Loucy (cell line): ENCODE measurements at regions not wholly inside any gene's neighbourhood (a gene's known extent, or its start where the extent isn't known, plus 50 kb on each side); places are given as distances from the start of the nearest gene placed in this dataset.

Experiments used
- H2AFZ ChIP-seq: fragments of 200-600 bp; sonication (generic); 2 replicates; pipeline ENCODE4 v1.6.0; 2016; ENCODE audit warnings: antibody characterized with exemption, mild to moderate bottlenecking, low read length, moderate library complexity
- H3F3A ChIP-seq: fragments of 200-600 bp; 2 replicates; pipeline ENCODE4 v1.6.0; 2016; ENCODE audit warnings: antibody characterized with exemption, low read depth, mild to moderate bottlenecking
- H3K27me3 ChIP-seq: fragments of 200-600 bp; sonication (generic); 2 replicates; pipeline ENCODE4 v1.6.1; 2014; ENCODE audit warnings: low read length, mild to moderate bottlenecking; ENCODE audit not compliant: insufficient read depth, poor library complexity, severe bottlenecking
- H3K36me3 ChIP-seq: fragments of 200-600 bp; sonication (generic); 2 replicates; pipeline ENCODE4 v1.6.1; 2016; ENCODE audit warnings: low read length; ENCODE audit not compliant: insufficient read depth
- H3K4me1 ChIP-seq: fragments of 200-600 bp; sonication (generic); 2 replicates; pipeline ENCODE4 v1.5.1; 2014; ENCODE audit warnings: low read length, mild to moderate bottlenecking; ENCODE audit not compliant: insufficient read depth, poor library complexity, severe bottlenecking
- H3K4me2 ChIP-seq: fragments of 200-600 bp; sonication (generic); 2 replicates; pipeline ENCODE4 v1.6.0; 2014; ENCODE audit warnings: antibody characterized with exemption, low read length, low read depth, mild to moderate bottlenecking; ENCODE audit not compliant: poor library complexity, severe bottlenecking
- H3K4me3 ChIP-seq: fragments of 200-600 bp; sonication (generic); 2 replicates; pipeline ENCODE4 v1.5.1; 2014; ENCODE audit warnings: low read length, mild to moderate bottlenecking, mixed read lengths; ENCODE audit not compliant: poor library complexity, severe bottlenecking
- H3K79me2 ChIP-seq: fragments of 200-600 bp; sonication (generic); 2 replicates; pipeline ENCODE4 v1.6.1; 2014; ENCODE audit warnings: low read length; ENCODE audit not compliant: insufficient read depth
- H3K9ac ChIP-seq: fragments of 200-600 bp; sonication (generic); 2 replicates; pipeline ENCODE4 v1.6.0; 2014; ENCODE audit warnings: mild to moderate bottlenecking, low read depth, low read length, moderate library complexity; ENCODE audit not compliant: poor library complexity, severe bottlenecking
- H3K9me2 ChIP-seq: fragments of 200-600 bp; sonication (generic); replicated peaks from 2 replicates; pipeline ENCODE4 v1.6.1; 2016; ENCODE audit warnings: low read depth, low read length, mixed read lengths
- H3K9me3 ChIP-seq: fragments of 200-600 bp; sonication (generic); 2 replicates; pipeline ENCODE4 v1.6.1; 2014; ENCODE audit warnings: mild to moderate bottlenecking, antibody characterized with exemption, low read length, low read depth; ENCODE audit not compliant: insufficient read depth
- H4K20me1 ChIP-seq: fragments of 200-600 bp; sonication (generic); 2 replicates; pipeline ENCODE4 v1.6.0; 2014; ENCODE audit warnings: antibody characterized with exemption, low read length, mild to moderate bottlenecking; ENCODE audit not compliant: insufficient read depth, poor library complexity, severe bottlenecking
- CTCF ChIP-seq: fragments of 200-600 bp; sonication (generic); conservative IDR thresholded peaks from 2 replicates; pipeline ENCODE4 v1.5.1; 2014; ENCODE audit warnings: mild to moderate bottlenecking, antibody characterized with exemption, low read length
- EZH2phosphoT487 ChIP-seq: fragments of 200-600 bp; IDR thresholded peaks from 2 replicates; pipeline ENCODE4 v1.6.1; 2018; ENCODE audit warnings: antibody characterized with exemption, mild to moderate bottlenecking, moderate library complexity, borderline replicate concordance

- no peaks in the 10 kb centered on the region for H3K9me3 ChIP-seq
Observed at GRCh38 chrX:121208563-121208962, 161.2 kb downstream of the GLUD2 start.

GRCh38 chrX:121216641-121217374 lies 169.4 kb downstream of the GLUD2 start:
- H3K79me2 ChIP-seq, result no peaks in the 10 kb centered on the region
- H3K36me3 ChIP-seq, result no peaks in the 10 kb centered on the region
- no peaks in the 10 kb centered on the region for H3K9me2 ChIP-seq
- no peak overlapping the region for H3K9ac ChIP-seq
- no peaks in the 10 kb centered on the region for H3F3A ChIP-seq
- H3K4me1 ChIP-seq, result no peaks in the 10 kb centered on the region
- H3K4me3 ChIP-seq, result no peak overlapping the region
- no peaks in the 10 kb centered on the region for H3K27me3 ChIP-seq
- no peaks in the 10 kb centered on the region for H4K20me1 ChIP-seq
- no peak overlapping the region for H3K4me2 ChIP-seq
- no peaks in the 10 kb centered on the region for H3K9me3 ChIP-seq
- TF ChIP-seq EZH2phosphoT487, result no peak
- TF ChIP-seq CTCF, result no peak
- no peak overlapping the region for H2AFZ ChIP-seq

More at GRCh38 chrX:121208563-121208962, 161.2 kb downstream of the GLUD2 start:
- H3K27me3 ChIP-seq, result no peaks in the 10 kb centered on the region
- H3K4me2 ChIP-seq, result no peak overlapping the region
- no peaks in the 10 kb centered on the region for H3K79me2 ChIP-seq
- no peaks in the 10 kb centered on the region for H3K36me3 ChIP-seq
- H2AFZ ChIP-seq, result no peak overlapping the region
- no peaks in the 10 kb centered on the region for H3K4me1 ChIP-seq
- H3K4me3 ChIP-seq, result no peak overlapping the region
- no peak for TF ChIP-seq CTCF
- TF ChIP-seq EZH2phosphoT487, result no peak
- no peak overlapping the region for H3K9ac ChIP-seq
- no peaks in the 10 kb centered on the region for H3K9me2 ChIP-seq
- no peaks in the 10 kb centered on the region for H3F3A ChIP-seq
- H4K20me1 ChIP-seq, result no peaks in the 10 kb centered on the region

- Histone ChIP-seq H3F3A (no peaks in the 10 kb centered on the region), H3K9me2 (no peaks in the 10 kb centered on the region), H3K27me3 (no peaks in the 10 kb centered on the region)
Observed at GRCh38 chrX:121221322-121221977, 174.0 kb downstream of the GLUD2 start.

More at GRCh38 chrX:121221322-121221977, 174.0 kb downstream of the GLUD2 start:
- Histone ChIP-seq H2AFZ (no peak overlapping the region), H3K4me1 (no peaks in the 10 kb centered on the region), H3K9ac (no peak overlapping the region), H3K9me3 (no peaks in the 10 kb centered on the region), H3K79me2 (no peaks in the 10 kb centered on the region), H3K36me3 (no peaks in the 10 kb centered on the region), H4K20me1 (no peaks in the 10 kb centered on the region), H3K4me3 (no peak overlapping the region), H3K4me2 (no peak overlapping the region)
- TF ChIP-seq CTCF, result no peak
- no peak for TF ChIP-seq EZH2phosphoT487
